ENCODE measurements at regions not wholly inside any gene's neighbourhood (a gene's known extent, or its start where the extent isn't known, plus 50 kb on each side); places are given as distances from the start of the nearest gene placed in this dataset.
"Not testable (repeated sequence)": the region's sequence is repeated elsewhere in the genome, so short reads cannot be mapped to it uniquely, and the experiment has no call there.

DNA sequence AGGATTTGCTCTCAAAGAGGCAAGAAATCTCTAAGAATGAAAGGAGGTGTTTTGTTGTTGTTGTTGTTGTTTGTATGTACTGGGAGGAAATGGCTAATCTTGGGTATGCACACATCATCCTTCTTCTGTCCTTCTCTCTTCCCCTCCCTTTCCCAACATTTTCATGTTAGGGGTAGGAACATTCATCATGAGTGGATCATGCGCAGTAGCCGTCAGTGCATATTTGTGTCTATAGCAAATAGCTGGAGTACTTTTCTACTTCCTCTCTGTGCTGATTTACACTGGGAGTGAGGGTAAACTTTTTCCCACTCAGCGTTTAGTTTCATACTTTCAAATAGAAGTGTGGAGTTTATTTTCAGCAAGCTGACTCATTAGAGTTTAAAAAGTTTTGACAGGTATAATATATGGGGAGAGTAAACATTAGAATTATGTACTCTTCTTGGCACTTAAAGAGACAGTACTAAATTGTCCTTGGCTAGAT lies 80.5 kb upstream of the PRKG1 start:
- DNase-seq: no peak
- intact Hi-C loops (cut with DNase I): no loop called here

DNA sequence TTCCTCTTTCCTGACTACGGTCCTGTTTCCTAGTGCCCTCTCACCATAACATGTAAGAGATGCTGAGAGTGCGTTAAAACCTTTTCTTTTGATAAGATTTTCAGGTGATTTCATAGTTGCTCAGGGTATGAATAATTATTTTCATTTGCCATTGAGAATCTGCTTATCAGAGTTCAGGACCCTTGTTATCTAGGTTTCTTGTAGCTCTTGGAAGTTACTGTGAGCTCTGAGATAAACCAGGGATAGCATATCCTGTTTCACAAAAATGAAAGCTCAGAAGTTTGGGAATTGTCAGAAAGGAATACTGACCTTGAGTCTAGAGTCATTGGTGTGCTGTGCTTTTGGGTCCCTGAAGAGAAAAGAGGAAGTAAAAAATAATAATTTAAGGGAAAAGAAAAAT lies 76.8 kb upstream of the PRKG1 start:
- intact Hi-C loops (cut with DNase I): no loop called here
- DNase-seq: no peak

DNA sequence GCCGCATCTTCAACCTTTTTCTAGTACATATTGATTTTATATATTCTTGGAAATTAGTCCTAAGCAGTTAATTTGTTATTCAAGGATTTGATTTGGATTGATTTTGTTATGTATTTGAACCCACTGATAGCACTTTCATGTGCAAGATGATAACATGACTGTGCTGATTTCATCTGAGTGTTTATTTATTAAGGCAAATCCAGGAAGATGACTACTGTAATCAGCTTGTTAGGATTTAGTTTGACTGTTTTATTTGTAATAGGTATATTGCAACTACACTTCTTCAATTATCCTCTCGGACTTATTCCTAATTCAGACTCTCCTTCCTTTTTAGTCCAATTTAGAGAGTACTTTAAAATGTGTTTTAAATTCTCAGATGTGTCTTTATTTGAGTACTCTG lies 75.1 kb upstream of the PRKG1 start:
- DNase-seq: no peak
- intact Hi-C loops (cut with DNase I): no loop called here

DNA sequence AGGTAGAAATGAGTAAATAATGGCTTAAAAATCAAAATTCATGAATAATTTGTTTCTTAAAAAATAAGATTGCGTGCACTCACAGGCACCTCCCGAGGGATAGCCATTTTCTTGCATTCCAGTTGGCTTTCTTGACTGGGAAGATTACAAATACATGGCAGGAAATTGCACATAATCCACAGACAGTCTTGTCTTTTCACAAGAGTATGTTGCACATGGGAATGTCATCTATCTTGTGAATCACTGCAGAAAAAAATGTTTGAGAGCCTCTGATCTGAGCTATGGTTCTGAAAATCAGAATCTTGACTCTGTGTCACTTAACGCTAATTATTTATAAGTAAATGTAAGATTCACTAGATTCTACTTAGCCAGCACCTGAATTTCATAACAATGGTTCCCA lies 74.1 kb upstream of the PRKG1 start:
- no peak for DNase-seq
- intact Hi-C loops (cut with DNase I): loop anchor here (5.0 to 10.0 kb wide), 3 partner anchors 955 to 1487 kb away; no protein-coding TSS in a partner anchor

DNA sequence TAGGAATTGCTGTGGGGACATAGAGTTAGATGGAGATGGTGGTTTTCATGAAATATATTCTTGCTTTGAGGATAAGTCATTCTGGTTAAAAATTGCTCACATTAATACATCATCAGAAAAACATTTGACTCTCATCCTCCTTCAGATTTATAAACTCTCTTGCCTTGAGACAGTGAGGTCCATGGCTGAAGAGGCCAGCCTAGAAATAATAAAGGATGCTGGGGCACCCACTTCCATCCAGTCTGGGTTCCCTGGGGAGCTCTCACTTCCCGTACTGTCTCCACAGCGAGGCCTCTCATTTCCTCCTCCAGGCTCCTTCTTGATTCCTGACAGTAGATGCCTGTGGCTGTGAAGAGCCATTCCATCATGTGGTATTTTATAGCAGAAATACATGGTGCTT lies 73.3 kb upstream of the PRKG1 start:
- intact Hi-C loops (cut with DNase I): loop anchor here (5.0 to 10.0 kb wide), 3 partner anchors 954 to 1486 kb away; no protein-coding TSS in a partner anchor
- no peak for DNase-seq

DNA sequence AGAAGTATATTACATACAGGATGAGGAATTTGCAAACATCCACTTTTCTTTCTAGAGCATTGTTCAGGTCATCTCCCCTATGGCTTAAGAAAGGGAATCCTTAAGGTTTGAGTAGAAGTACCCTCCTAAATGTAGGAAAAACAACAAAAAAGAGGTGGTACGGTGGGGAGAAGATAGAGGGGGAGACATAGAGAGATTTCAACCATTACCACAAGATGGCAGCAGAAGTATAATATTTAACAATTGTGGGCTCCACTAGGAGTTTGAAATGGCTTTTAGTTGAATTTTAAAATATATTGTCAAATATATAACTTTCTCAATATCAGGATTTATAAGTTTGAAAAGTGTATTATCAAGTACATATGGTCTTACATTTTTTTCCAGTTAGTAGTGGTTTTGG lies 72.7 kb upstream of the PRKG1 start:
- no peak for DNase-seq
- intact Hi-C loops (cut with DNase I): loop anchor here (5.0 to 10.0 kb wide), 3 partner anchors 953 to 1486 kb away; no protein-coding TSS in a partner anchor

DNA sequence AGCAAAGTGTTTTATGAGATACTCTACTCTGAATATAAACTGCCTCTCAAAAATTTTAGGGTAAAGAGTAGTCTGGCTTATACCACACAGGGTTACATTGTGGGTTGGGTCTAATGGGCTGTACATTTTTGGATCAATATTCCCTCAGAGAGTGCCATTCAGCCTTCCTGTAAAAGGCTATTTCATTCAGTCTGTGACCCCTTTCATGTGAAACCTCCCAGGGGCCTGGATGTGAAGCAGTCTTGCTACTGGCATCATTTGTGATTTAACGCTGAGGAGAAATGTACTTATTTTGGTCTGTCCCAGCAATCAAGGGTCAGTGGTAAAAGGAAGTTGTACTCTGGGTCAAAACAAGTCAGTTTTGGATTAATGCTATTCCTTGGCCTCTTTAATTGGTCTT lies 71.8 kb upstream of the PRKG1 start:
- intact Hi-C loops (cut with DNase I): loop anchor here (5.0 to 10.0 kb wide), 3 partner anchors 952 to 1485 kb away; no protein-coding TSS in a partner anchor
- DNase-seq: no peak

DNA sequence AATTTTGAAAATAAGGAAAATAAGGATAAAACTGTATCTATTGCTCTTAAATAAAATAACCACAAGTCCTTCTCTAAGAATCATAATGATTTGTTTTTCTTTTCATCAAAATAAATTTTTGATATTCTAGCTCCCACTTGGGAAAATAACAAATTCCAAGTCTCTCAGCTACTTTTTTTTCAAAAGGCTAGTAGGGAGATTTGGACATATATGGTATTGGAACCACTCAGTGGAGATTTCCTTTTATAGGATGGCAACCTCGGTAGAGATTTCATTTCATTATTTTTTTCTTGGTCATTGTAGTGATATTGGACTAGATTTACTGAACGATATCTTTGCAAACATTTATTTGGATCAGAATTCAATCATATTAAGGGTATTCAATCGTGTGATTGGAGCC lies 69.5 kb upstream of the PRKG1 start:
- DNase-seq: no peak
- intact Hi-C loops (cut with DNase I): loop anchor here (5.0 to 10.0 kb wide), 3 partner anchors 950 to 1483 kb away; no protein-coding TSS in a partner anchor

DNA sequence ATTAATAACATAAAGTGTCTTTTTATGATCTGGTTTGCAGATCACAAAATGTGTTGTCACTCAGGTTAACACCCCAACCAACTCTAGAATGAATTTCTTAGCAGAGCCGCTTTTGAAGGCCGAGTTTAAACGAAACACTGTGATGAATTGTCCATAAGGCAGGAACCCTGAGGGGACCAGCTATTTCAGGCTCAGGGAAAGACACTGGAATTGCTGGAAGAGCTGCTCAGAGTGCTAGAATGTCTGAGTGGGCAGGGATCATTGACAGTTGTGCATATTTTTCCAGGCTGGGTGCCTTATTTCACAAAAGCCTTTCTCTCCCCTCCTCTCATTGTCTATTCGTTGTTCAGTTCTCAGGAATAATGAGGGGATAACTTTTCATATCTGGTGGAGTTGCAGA lies 68.7 kb upstream of the PRKG1 start:
- intact Hi-C loops (cut with DNase I): loop anchor here (10.0 kb wide), 1 partner anchor 949 kb away; no protein-coding TSS in a partner anchor
- no peak for DNase-seq

DNA sequence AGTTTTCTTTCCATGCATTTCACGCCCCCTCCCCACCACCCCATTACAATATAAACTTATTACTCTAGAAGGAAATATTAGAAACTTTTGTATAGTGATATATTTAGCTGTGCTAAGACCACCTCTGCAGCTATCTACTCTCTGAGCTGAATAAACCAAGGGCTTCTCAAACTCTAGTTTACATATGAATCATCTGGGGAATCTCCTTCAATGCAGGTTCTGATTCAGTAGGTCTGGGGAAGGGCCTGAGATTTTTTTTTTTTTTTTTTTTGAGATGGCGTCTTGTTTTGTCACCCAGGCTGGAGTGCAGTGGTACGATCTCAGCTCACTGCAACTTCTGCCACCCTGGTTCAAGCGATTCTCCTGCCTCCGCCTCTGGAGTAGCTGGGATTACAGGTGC lies 67.6 kb upstream of the PRKG1 start:
- no peak for DNase-seq
- intact Hi-C loops (cut with DNase I): loop anchor here (10.0 kb wide), 1 partner anchor 948 kb away; no protein-coding TSS in a partner anchor

DNA sequence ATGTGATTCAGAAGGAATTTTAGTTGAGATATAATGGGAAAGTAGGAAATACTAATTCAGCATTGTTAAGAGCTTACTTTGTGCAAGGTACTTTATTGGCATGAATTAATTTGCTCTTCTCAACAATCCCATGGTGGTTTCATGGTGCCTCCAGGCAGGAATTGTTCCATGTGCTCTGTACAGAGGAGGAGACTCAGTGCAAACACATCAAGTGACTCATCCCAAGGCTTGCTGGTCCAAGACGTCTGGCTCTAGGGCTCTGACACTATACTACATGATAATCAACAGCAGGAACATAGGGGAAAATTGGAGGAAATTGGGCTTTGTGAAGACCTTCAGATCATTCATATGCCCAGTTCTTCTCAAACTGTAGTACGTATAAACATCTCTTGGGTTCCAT lies 66.5 kb upstream of the PRKG1 start:
- intact Hi-C loops (cut with DNase I): loop anchor here (10.0 kb wide), 1 partner anchor 947 kb away; no protein-coding TSS in a partner anchor
- DNase-seq: no peak

DNA sequence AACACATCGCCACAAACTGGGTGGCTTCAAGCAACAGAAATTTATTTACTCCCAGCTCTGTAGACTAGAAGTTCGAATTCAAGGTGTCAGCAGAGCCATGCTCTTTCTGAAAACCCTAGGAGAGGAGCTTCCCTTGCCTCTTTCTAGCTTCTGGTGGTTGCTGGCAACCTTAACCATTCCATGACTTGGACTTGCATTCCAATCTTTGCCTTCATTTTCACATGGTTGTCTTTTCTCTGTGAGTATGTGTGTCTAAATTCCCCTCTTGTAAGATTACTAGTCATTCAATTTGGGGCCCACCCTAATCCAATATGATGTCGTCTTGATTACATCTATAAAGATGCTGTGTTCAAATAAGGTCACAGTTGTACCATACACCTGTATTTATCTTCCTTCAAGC lies 65.9 kb upstream of the PRKG1 start:
- DNase-seq: no peak
- intact Hi-C loops (cut with DNase I): loop anchor here (10.0 kb wide), 1 partner anchor 946 kb away; no protein-coding TSS in a partner anchor

DNA sequence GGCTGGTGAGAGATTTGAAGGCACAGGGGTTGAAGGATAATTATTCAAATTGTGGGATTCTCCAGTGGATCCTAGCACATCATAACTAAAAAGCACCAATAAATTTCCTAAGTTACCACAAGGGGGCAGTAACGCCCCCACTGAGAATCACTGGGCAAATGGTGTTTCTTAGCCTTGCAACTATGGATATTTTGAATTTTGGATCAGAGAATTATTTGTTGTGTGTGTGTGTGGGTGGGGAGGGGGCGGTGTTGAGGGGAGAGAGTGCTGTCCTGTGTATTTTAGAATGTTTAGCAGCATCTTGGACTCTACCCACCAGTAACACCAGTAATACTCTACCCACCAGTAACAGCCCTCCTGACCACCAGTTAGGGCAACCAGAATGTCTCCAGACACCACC lies 63.3 kb upstream of the PRKG1 start:
- intact Hi-C loops (cut with DNase I): no loop called here
- no peak for DNase-seq

DNA sequence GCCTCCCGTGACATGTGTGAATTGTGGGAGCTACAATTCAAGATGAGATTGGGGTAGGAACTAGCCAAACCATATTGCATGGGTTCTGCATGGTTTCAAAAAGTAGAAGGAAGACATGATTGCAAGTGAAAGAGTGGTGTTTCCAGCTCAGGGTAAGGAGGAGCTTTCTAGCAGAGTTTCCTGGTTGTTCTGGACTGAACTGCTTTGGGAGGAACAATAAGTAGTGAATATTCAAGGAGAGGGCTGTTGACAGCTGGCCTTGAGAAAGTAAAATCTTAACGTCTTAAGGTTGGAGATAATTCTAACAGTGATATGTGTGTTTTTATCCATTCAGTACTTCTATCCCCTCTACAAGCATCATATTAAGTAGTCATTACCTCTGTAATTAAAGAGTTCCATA lies 62.2 kb upstream of the PRKG1 start:
- intact Hi-C loops (cut with DNase I): no loop called here
- no peak for DNase-seq

DNA sequence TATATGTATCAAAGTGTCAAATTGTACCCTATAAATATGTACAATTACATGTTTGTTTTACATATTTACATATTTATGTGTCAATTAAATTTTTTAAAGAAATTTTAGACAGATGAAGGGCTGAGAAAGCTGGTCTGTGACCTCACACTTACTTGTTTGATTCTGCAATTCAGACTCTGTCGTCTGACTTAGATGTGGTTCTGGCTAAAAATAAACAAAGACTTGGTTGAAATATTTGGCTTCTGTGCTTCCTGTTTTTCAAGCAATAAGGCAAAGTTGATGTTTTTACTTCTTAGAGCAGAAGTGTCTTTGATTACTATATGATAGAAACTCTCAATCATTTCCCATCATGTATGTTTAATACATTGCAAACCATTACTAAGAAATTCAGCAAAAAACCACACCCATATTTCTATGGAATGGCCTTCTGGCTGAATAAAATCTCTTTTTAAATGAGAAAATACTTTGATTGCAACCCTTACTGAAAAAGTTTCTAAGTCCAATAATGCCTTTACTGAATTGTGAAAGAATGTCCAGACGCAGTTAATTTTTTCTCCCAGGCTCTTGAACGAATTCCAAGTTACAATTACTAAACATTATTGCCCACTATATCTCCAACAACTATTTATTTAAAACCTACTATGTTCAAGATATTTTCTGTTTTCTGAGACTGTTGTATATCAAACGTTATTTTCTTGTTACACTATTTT lies 59.5 kb upstream of the PRKG1 start:
- no peak for DNase-seq
- intact Hi-C loops (cut with DNase I): no loop called here

DNA sequence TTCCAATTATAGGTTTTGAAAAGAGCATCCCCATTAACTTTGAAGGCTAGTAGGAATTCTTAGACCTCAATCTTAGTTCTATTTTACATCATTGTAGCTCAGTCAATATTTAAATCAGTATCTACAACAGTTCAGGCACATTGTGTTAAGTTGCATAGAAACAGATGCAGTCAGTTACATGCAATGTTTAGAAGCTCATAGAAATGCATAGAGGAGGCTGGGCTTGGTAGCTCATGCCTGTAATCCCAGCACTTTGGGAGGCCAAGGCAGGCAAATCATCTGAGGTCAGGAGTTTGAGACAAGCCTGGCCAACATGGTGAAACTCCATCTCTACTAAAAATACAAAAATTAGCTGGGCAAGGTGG lies 58.9 kb upstream of the PRKG1 start:
- intact Hi-C loops (cut with DNase I); DNase-seq: not testable (repeated sequence)

DNA sequence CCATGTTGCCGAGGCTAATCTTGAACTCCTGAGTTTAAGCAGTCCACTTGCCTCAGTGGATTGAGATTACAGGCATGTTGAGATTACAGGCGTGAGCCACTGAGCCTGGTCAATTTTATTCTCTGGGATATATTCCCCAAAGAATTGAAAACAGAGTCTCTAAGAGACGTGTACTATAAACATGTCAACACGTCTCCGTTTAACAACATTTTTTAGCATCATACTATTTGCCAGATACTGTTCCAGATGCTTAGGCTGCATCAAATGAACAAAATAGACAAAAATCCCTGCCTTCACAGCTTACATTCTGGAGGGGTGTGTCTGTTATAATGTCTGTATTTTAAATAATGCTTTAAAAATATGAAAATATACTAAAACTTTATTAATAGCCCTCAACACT lies 54.1 kb upstream of the PRKG1 start:
- intact Hi-C loops (cut with DNase I): no loop called here
- DNase-seq: no peak

DNA sequence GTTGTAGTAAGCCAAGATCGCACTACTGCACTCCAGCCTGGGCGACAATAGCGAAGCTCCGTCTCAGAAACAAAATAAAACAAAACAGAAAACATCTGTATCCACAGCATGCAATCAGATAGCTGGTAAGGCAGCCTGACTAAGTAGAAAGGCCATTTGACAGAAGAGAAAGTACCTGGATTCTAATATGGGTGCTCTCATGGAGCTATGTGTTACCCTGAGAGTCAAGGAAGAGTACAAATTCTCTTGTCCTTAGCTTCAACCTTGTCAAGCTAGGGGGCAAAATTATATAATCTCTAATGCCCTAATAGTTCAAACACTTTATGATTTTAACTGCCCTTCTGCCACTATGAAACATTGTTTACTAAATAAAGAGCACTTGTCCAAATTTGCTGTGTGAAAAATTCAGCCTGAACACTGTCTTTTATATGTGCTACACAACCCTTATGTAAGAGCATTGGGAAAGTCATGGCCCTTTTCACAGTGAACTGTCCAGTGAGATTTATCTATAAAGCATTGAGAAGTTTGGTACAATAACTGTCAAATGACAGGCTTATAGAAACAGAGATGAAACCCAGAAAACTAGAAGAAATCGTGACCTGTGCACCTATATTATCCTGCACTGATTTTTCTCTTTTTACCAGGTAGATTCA lies 51.2 kb upstream of the PRKG1 start:
- intact Hi-C loops (cut with DNase I): no loop called here
- DNase-seq: no peak

DNA sequence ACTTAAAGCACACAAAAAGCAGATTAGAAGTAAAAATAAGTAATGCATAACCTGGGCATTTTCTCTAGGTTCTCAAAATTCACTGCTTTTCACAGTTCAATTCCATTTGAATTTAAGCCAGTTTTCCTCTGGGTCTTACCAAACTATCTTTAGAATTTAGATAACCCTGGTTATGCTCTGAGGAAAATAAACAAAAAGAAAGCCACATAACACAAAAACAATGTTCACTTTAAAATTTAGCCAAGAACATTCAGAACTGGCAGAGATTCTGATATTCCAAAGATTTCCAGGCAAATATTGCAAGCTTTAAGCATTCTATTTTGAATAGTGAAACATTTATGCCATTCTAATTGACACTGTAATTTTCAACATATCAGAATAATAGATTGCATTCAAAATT lies 50.7 kb upstream of the PRKG1 start:
- intact Hi-C loops (cut with DNase I): no loop called here
- DNase-seq: no peak

Data from posterior cingulate gyrus (tissue), 11 donors.